Lung (tissue), 11 donors: ENCODE measurements at regions not wholly inside any gene's neighbourhood (a gene's known extent, or its start where the extent isn't known, plus 50 kb on each side); places are given as distances from the start of the nearest gene placed in this dataset.

Experiments used
- ATAC-seq: fragments of 200-7000 bp; cut with Tn5 transposase; one replicate; pipeline ENCODE4 v1.9.1; 2020; ENCODE audit warnings: moderate number of reproducible peaks; ENCODE audit not compliant: insufficient read depth, low FRiP score
- DNase-seq, 3 donors: peaks; one replicate each; pipeline ENCODE4 v3.0.0-alpha.2; 2013 to 2017
- H3K27ac ChIP-seq, 2 donors: one replicate each; pipeline ENCODE4 v1.5.1; 2013; ENCODE audit warnings: mild to moderate bottlenecking in 2 of 2, moderate library complexity in 2 of 2, control low read depth in 1 of 2, inconsistent platforms in 1 of 2, low read depth in 1 of 2, low read length in 1 of 2
- H3K27me3 ChIP-seq, 3 donors: one replicate each; pipeline ENCODE4 v1.5.1; 2013; ENCODE audit warnings: low read length in 2 of 3; ENCODE audit not compliant: control insufficient read depth in 3 of 3, insufficient read depth in 3 of 3
- H3K36me3 ChIP-seq, 4 donors: one replicate each; pipeline ENCODE4 v1.5.1; 2013; ENCODE audit warnings: low read length in 4 of 4, mild to moderate bottlenecking in 1 of 4, moderate library complexity in 1 of 4; ENCODE audit not compliant: control insufficient read depth in 4 of 4, insufficient read depth in 4 of 4
- H3K4me1 ChIP-seq, 5 donors: one replicate each; pipeline ENCODE4 v1.5.1; 2013; ENCODE audit warnings: low read length in 5 of 5, mild to moderate bottlenecking in 2 of 5, moderate library complexity in 1 of 5; ENCODE audit not compliant: control insufficient read depth in 5 of 5, insufficient read depth in 5 of 5
- H3K4me3 ChIP-seq: one replicate; pipeline ENCODE4 v1.5.1; 2013; ENCODE audit warnings: mild to moderate bottlenecking, control low read depth, moderate library complexity
- H3K9ac ChIP-seq, 2 donors: one replicate each; pipeline ENCODE4 v1.5.1; 2013; ENCODE audit warnings: low read length in 2 of 2, control low read depth in 1 of 2; ENCODE audit not compliant: insufficient read depth in 1 of 2
- H3K9me3 ChIP-seq, 4 donors: one replicate each; pipeline ENCODE4 v1.5.1; 2013; ENCODE audit warnings: low read length in 3 of 4, mild to moderate bottlenecking in 1 of 4, moderate library complexity in 1 of 4; ENCODE audit not compliant: control insufficient read depth in 4 of 4, insufficient read depth in 3 of 4
- WGBS, 2 donors: extraction: QIAGEN DNeasy Blood & Tissue Kit; methylation state at CpG; one replicate each; pipeline ENCODE4 v1.1.7; 2013; 5-methylcytosine and 5-hydroxymethylcytosine counted together
- TF ChIP-seq, protein P1 (sequence below): IDR thresholded peaks from 2 replicates; pipeline ENCODE4 v1.5.1; 2012; ENCODE audit warnings: mild to moderate bottlenecking; ENCODE audit errors: control extremely low read depth, extremely low read depth
- donor health status: control.
- donor health status: control.
- donor health status: Bipolar disorder and iron deficiency.
- donor health status: healthy.
- donor health status: DM: yes; HTN: yes; CAD: no.

DNA sequence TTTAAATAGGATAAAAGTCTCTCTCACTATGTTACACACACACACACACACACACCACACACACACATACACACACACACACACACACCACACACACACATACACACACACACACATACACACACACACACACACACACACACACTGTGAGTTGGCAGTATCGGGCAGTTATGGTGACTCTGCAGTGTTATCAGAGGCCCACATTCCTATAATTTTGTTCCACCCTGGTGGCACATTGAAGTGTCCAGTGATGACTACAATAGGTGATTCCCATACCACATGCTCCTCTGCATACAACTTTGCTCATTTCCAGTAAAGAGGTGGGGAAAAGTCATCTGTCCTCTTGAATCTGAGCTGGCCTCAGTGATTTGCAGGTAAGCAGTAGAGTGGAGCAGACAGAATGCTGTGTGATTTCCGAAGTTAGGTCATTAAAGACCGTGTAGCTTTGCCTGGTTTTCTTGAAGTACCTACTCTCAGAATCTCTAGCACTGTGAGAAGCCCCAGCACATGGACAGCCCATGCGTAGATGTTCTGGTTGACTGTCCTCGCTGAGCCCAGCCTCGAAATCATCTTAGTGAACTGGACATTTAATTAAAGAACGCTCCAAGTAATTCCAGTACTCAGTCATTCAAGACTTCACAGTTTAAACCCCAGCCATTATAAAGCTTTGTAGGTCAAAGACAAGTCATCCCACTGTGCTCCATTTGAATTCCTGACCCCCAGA, 836.6 kb upstream of the SOX9 start:
- no peak overlapping the region for H3K27ac ChIP-seq
- TF ChIP-seq, protein P1, sequence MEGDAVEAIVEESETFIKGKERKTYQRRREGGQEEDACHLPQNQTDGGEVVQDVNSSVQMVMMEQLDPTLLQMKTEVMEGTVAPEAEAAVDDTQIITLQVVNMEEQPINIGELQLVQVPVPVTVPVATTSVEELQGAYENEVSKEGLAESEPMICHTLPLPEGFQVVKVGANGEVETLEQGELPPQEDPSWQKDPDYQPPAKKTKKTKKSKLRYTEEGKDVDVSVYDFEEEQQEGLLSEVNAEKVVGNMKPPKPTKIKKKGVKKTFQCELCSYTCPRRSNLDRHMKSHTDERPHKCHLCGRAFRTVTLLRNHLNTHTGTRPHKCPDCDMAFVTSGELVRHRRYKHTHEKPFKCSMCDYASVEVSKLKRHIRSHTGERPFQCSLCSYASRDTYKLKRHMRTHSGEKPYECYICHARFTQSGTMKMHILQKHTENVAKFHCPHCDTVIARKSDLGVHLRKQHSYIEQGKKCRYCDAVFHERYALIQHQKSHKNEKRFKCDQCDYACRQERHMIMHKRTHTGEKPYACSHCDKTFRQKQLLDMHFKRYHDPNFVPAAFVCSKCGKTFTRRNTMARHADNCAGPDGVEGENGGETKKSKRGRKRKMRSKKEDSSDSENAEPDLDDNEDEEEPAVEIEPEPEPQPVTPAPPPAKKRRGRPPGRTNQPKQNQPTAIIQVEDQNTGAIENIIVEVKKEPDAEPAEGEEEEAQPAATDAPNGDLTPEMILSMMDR = no peak
- peaks cover 0 to 7% (median 0%) of the 10 kb centered on the region in 5 donors for H3K4me1 ChIP-seq
- WGBS, 2 donors = 81 to 93% methylated on average over 7 of the region's 7 CpGs
- DNase-seq (no peak), ATAC-seq (no peak)
- H3K4me3 ChIP-seq = no peak overlapping the region
- H3K9me3 ChIP-seq = no peaks in the 10 kb centered on the region
- no peaks in the 10 kb centered on the region for H3K27me3 ChIP-seq
- H3K36me3 ChIP-seq = no peaks in the 10 kb centered on the region
- H3K9ac ChIP-seq = no peak overlapping the region

DNA sequence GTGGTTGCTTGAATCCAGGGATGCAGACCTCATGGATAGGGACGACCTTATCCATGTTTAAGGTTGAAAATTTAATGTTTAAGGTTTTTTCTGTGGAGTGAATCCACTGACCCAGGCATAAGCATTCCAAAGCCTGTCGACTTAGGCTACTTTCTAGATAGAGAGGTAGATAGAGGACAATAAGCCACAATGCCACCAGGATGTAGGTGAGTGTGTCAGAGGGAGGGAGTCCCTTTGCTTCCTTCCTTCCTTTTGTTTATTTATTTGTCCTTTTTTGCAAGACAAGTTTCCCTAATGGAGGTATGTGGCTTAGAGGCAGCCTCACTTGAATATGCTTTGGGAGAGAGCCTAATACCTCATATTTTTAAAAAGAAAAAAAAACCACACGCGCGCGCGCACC, 834.2 kb upstream of the SOX9 start:
- WGBS, 2 donors = 54 to 69% methylated on average over 7 of the region's 7 CpGs
- TF ChIP-seq, protein P1 = no peak
- no peak overlapping the region for H3K9ac ChIP-seq
- no peak overlapping the region for H3K4me3 ChIP-seq
- no peaks in the 10 kb centered on the region for H3K36me3 ChIP-seq
- no peaks in the 10 kb centered on the region for H3K27me3 ChIP-seq
- H3K4me1 ChIP-seq = peaks cover 0 to 7% (median 0%) of the 10 kb centered on the region in 5 donors
- peaks cover 0 to 3% (median 0%) of the 10 kb centered on the region in 4 donors for H3K9me3 ChIP-seq
- DNase-seq (peak in 1 of 3 donors; percentile 2), ATAC-seq (no peak)
- H3K27ac ChIP-seq = no peak overlapping the region

DNA sequence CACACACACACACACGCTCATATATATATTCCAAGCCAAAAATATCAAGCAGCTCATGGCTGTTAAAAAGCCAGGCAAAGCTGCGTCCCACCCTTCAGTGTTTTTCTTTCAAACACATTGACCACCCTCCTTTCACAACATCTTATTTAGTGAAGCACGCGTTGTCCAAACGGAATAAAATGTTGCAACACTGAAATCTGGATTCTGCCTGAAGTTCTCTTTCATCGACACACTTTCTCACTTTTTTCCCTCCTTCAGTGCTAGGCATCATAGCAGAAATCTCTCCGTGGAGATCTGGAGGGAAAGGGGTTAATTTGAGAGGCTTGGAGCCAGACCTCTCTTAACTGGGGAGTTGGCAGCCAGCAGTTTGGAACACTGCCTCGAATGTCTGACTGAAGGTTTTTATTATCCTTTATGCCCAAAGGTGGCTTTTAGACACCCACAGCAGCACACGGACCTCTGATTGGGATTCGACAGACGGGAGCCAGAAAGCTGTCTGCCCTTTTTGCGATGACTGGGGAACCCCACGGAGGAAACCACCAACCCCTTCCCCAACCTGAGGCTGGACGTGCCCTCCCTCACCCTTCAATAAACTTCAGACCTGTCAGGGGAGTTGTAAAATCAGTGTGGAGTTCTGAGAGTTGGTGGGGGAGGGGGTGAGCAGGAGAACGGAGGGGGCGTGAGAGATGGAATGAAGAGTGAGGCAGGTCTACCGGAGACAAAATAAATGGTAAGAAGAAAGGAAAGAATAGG, 833.6 kb upstream of the SOX9 start:
- H3K9ac ChIP-seq = peak overlapping the region in 1 of 2 donors; percentile 65
- no peak overlapping the region for H3K4me3 ChIP-seq
- ATAC-seq (no peak), DNase-seq (peak; percentile 28 to 82 (median 67))
- H3K27ac ChIP-seq = no peak overlapping the region
- no peaks in the 10 kb centered on the region for H3K27me3 ChIP-seq
- TF ChIP-seq, protein P1 = no peak
- H3K36me3 ChIP-seq = no peaks in the 10 kb centered on the region
- 23 to 27% methylated on average over 17 of the region's 17 CpGs for whole genome bisulfite sequencing, 2 donors
- H3K9me3 ChIP-seq = peaks cover 0 to 3% (median 0%) of the 10 kb centered on the region in 4 donors
- peaks cover 0 to 7% (median 0%) of the 10 kb centered on the region in 5 donors for H3K4me1 ChIP-seq
